ENCODE measurements at regions not wholly inside any gene's neighbourhood (a gene's known extent, or its start where the extent isn't known, plus 50 kb on each side); places are given as distances from the start of the nearest gene placed in this dataset.

DNA sequence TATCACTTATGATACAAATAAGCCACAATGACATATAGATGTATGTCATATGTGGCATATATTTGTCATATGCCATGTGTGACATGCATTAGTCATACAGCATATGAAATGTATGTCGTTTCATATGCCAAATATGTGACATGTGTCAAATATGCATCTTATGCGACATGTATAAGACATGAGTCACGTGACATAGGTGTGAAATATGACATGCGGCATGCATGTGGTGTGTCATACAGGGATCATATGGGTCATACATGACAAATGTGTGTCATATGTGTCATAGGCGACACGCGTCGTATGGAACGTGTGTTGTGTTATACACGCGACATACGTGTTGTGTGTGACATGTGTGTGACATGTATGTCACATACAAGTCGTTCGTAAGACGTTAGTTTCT, 2154.0 kb upstream of the PIK3C3 start:
- TF ChIP-seq, protein P1, sequence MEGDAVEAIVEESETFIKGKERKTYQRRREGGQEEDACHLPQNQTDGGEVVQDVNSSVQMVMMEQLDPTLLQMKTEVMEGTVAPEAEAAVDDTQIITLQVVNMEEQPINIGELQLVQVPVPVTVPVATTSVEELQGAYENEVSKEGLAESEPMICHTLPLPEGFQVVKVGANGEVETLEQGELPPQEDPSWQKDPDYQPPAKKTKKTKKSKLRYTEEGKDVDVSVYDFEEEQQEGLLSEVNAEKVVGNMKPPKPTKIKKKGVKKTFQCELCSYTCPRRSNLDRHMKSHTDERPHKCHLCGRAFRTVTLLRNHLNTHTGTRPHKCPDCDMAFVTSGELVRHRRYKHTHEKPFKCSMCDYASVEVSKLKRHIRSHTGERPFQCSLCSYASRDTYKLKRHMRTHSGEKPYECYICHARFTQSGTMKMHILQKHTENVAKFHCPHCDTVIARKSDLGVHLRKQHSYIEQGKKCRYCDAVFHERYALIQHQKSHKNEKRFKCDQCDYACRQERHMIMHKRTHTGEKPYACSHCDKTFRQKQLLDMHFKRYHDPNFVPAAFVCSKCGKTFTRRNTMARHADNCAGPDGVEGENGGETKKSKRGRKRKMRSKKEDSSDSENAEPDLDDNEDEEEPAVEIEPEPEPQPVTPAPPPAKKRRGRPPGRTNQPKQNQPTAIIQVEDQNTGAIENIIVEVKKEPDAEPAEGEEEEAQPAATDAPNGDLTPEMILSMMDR (IDR thresholded peaks at IDR 0.05) = no peak
- TF ChIP-seq POLR2AphosphoS5 (IDR thresholded peaks at IDR 0.05) (no peak), EP300 (IDR thresholded peaks at IDR 0.05) (no peak), POLR2A (IDR thresholded peaks at IDR 0.05) (no peak)
